Endothelial cell of umbilical vein (primary cell): ENCODE measurements at regions not wholly inside any gene's neighbourhood (a gene's known extent, or its start where the extent isn't known, plus 50 kb on each side); places are given as distances from the start of the nearest gene placed in this dataset.

Experiments
- EZH2 ChIP-seq: IDR thresholded peaks from 2 replicates; pipeline ENCODE4 v1.6.1; 2012; ENCODE audit warnings: borderline replicate concordance, low read depth, mild to moderate bottlenecking, moderate library complexity, low read length, inconsistent platforms; ENCODE audit not compliant: severe bottlenecking
- FOS ChIP-seq: IDR thresholded peaks from 2 replicates; pipeline ENCODE4 v1.6.1; 2011; ENCODE audit warnings: mild to moderate bottlenecking, low read length, moderate library complexity, borderline replicate concordance; ENCODE audit not compliant: insufficient read depth
- GATA2 ChIP-seq: IDR thresholded peaks from 2 replicates; pipeline ENCODE4 v1.7.0; 2011; ENCODE audit warnings: low read depth, mild to moderate bottlenecking, moderate library complexity, mixed read lengths, low read length; ENCODE audit not compliant: insufficient read length, insufficient read depth
- JUN ChIP-seq: IDR thresholded peaks from 2 replicates; pipeline ENCODE4 v1.6.1; 2011; ENCODE audit warnings: borderline replicate concordance, low read depth; ENCODE audit not compliant: insufficient read length, insufficient read depth
- MYC ChIP-seq: IDR thresholded peaks from one replicate; pipeline ENCODE4 v1.6.1; 2011; ENCODE audit warnings: mild to moderate bottlenecking, low read depth, low read length
- POLR2A ChIP-seq: IDR thresholded peaks from 2 replicates; pipeline ENCODE4 v1.6.1; 2012; ENCODE audit warnings: low read depth, mild to moderate bottlenecking, control low read depth, low read length
- POLR2AphosphoS5 ChIP-seq: IDR thresholded peaks from 2 replicates; pipeline ENCODE4 v1.6.1; 2012; ENCODE audit warnings: low read depth, mild to moderate bottlenecking, control low read depth, low read length, moderate library complexity; ENCODE audit not compliant: insufficient read depth
- TF ChIP-seq, protein P1 (sequence below), 2 donors: IDR thresholded peaks; 1 replicate in 1 of 2; 2 replicates in 1 of 2; pipeline ENCODE4 v1.5.1; 2011; ENCODE audit warnings: low read length in 2 of 2, mild to moderate bottlenecking in 2 of 2, moderate library complexity in 2 of 2, control low read depth in 1 of 2, inconsistent platforms in 1 of 2, low read depth in 1 of 2; ENCODE audit not compliant: insufficient read depth in 1 of 2; ENCODE audit errors: extremely low read depth in 1 of 2

DNA sequence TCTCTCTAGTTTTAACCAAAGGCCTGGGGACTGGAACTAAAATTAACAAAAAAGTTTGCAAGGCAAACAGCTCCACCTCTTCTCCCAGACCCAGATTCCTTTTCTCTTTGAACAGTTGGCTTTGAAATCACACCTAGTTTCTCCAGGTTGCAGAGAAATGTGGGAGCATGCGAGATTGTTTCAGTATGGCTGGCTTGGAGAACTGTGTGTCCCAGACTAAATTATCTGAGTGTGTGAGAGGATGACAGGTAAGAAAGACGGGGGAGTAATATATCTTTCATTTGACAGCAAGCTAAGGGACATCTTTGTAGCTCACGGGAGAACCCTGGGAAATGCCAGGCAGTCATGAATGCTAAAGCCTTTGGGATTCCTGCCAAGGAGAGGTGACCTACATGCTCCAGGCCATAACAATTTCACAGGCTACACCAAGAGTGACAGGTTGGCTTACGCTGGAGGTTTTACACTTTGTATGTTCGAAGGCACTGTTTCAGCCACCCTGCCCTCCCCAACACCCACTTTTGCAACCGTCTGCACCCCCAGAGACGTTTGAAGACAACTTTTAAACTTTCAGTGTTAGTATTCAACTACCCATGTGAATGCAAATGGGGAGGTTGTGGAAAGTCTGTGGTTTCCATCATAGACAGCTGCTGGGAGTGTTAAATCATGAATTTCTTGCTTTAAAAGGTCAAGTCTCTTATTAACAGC lies 109.3 kb upstream of the SNX19 start:
- TF ChIP-seq POLR2AphosphoS5 (no peak), POLR2A (no peak), JUN (no peak), MYC (no peak), EZH2 (no peak), FOS (no peak), GATA2 (no peak)
- TF ChIP-seq, protein P1, sequence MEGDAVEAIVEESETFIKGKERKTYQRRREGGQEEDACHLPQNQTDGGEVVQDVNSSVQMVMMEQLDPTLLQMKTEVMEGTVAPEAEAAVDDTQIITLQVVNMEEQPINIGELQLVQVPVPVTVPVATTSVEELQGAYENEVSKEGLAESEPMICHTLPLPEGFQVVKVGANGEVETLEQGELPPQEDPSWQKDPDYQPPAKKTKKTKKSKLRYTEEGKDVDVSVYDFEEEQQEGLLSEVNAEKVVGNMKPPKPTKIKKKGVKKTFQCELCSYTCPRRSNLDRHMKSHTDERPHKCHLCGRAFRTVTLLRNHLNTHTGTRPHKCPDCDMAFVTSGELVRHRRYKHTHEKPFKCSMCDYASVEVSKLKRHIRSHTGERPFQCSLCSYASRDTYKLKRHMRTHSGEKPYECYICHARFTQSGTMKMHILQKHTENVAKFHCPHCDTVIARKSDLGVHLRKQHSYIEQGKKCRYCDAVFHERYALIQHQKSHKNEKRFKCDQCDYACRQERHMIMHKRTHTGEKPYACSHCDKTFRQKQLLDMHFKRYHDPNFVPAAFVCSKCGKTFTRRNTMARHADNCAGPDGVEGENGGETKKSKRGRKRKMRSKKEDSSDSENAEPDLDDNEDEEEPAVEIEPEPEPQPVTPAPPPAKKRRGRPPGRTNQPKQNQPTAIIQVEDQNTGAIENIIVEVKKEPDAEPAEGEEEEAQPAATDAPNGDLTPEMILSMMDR (IDR thresholded peaks at IDR 0.05; ENCODE audit: extremely low read depth in 1 of 2, insufficient read depth in 1 of 2, low read depth in 1 of 2, low read length in 2 of 2), result no peak
